NCI-H1694 (cell line): ENCODE measurements at regions not wholly inside any gene's neighbourhood (a gene's known extent, or its start where the extent isn't known, plus 50 kb on each side); places are given as distances from the start of the nearest gene placed in this dataset.

ENCODE experiments used
- DNase-seq: peaks from one replicate; lab custom pipeline; 2025; lab: John Stamatoyannopoulos, UW

DNA sequence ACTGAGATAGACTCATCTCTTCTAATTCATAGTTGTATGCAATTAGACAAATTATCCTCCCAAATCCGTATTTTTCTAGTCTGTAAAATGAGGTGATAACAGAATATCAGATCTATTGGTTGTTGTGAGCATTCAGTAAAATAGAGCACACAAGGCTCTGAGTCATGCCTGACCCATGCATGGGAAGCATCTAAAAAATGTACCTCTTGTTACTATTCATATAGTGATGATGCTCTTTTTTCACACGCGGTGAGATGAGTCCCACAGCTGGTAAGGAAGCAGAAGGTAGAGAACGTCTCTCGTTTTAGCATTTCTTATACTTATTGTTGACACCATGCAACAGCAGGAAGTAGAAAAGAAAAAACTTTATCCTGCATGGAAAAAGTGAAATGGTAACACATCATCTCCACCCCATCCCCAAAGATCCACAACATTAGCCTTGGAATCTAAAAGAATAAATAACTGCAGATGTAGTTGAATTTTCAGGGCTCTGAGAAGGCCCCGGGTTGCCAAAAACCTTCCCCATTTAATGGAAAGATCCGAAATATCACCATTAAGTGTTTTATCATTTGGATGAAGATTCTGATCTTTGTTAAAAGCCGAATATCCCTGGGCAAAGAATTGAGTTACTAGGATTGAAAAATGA lies 215.6 kb downstream of the TMEM114 start:
- no peak for DNase-seq

DNA sequence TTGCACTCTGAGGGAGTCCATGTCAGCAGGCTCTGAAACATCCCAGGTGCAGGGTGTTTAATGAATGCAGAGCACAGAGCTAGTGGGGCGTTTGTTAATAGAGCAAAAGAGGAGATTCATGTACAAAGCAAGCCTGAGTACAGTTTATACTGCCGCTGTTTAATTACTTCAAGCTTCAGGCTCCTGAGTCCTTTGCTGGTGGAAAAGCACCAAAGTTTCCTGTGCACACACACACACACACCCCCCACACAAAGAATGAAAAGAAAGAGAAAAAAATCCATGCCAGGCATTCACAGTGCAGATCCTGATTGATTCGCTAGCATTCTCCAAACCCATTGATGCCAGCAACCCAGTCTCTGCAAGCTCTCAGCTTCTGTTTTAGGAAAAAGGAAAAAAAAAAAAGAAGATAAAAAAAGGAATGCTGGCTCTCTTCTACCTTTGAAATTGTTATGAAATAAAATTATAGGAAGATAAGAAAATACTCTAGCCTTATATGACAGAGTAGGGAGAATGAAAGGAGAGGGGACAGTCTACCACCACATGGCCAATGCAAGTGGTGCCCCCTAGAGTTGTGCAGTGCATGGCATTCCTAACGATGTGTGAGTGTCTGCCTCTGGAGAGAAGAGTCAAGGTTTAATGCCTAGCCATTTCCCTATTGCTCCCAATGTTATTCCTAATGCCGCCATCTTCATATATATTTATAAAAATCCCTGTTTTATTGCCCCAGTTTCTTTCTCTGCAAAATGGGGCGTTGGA lies 216.5 kb downstream of the TMEM114 start:
- DNase-seq, result no peak

DNA sequence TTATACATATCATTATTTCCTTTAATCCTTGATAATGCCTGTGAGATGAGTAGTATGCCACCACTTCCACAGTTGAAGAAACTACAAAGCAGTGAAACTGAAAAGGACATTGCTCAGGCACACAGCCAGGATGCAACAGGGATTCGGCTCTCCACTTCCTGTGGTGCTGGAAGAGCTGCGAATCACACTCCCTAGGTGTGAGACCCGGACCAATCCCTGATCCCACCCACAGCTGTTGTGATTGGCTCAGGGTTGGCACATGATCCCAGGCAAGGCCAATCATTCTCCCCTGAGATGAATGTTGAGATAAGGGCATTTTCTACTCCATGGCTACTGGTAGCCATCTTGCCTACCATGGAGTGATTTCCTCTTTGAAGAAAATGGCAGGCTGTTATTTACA lies 218.2 kb downstream of the TMEM114 start:
- DNase-seq, result no peak

DNA sequence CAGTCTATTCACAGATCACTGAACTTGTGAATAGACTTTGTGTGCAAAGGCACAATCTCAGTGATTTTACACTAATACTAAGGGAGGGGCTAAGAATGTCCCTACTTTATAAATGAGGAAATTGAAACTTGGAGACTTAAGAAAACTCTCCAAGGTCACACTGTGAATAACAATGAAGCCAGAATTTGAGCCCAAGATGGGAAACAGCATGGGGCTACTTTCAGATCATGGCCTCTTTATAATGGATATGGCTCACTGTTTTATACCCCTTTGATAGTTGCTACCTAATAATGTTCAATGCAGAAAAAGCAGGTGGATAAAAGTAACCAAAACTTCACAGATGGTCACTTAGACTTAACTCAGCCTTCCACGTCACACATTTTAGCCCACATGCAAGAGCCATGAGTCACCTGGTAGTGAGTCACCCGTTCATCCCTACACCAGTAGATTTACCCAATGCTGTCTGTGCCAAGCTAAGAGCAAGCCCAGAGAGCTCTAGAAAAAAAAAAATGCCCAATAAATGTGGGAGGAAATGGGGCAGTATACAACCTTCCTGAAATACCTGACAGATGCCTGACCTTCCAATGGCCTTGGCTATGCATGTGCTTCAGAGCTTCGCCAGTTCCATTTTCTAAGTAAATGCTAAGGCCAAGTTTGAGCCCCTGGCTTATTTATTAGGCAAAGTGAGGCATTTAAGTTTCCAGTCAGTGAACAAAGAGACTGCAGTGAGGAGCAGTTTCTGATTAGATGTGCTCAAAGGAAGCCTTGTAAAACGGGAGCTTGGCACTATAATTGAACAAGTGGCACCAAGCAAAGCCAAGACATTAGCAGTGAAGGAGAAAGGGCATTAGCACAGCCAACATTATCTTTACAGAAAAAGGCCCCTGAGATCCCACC lies 219.7 kb downstream of the TMEM114 start:
- no peak for DNase-seq

DNA sequence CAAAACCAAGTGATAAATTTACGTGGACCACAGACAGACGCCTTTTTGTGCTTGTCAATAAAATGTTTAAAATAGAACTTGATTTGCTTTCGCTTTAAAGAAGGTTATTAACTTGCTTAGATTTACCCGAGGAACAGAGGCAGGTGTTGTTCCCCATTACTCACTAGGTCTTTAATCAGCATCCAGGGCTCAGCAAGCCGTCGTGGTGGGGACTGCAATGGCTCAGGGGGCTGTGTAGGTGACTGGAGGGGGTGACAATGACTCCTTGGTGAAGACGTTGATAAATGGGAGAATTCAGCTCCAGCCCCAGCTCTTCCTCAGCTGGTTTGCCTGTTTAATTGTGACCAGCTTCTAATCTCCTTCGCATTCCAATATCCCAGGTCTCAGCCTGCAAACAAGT lies 231.4 kb downstream of the TMEM114 start:
- no peak for DNase-seq

DNA sequence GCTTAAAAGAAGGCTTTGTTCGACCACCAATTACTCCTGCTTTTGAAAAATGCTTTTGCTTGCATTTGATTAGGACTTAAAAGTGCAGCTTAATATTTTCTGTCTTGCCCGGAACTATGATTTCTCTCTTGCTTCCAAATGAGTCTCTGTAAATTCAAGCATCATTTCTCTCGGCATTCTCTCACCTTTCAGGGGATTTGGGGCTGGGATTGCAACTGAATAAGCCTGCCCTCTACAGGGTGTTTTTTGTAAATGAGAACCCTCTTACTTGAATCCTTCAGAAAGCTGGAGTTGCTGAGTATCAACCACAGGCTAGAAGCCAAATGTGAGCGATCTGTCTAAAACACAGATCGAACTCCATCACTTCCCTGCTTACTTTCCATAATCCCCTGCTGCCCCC lies 234.6 kb downstream of the TMEM114 start:
- DNase-seq, result peak; percentile 16

DNA sequence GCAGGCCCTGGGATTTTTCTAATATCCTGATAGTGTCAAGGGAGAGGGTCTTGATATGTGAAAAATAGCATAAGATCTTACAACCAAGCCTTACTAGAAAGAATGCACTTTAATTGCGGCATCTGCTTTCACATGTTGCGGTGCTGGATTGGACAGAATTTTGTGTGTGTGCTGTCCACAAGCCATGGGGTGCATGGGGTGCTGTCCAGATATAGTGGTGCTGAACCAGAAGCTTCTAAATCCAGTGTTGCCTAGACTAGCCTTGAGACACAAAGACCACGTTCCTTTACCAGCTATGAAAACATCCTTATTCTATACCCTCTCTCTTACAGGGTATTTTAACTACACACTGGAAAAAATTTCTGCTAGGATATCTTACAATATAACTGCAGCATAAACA lies 244.0 kb downstream of the TMEM114 start:
- DNase-seq, result no peak

DNA sequence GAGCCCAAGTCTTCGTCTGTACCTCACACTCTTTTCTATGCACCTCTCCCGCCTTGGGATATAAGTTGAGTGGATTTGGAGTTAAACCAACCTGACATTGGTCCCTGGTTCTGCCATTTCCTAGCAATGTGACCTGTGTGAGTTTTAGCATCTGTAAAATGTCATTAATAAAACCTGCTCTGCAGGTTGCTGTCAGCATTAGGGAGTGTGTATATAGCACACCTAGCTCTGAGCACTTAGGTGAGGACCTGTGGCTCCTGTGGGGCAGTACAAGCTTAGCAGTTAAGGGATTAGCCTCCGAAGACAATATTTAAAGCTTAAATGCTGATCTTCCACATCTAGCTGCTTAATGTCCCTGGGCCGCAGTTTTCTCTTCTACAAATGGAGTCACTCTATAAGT lies 248.0 kb downstream of the TMEM114 start:
- DNase-seq, result no peak

DNA sequence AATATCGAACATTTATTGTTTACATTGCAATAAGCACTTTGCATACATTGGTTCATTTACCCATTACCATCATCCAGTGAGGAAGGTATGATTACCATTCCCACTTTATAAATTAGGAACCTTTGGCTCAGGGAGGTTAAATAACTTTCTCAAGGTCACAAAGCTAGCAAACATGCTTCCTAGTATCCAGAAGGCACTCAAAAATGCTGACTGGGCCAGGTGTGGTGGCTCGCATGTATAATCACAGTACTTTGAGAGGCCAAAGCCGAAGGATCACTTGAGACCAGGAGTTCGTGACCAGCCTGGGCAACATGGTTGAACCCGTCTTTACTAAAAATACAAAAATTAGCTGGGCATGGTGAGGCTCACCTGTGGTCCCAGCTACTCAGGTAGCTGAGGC lies 259.6 kb downstream of the TMEM114 start:
- DNase-seq, result no peak

DNA sequence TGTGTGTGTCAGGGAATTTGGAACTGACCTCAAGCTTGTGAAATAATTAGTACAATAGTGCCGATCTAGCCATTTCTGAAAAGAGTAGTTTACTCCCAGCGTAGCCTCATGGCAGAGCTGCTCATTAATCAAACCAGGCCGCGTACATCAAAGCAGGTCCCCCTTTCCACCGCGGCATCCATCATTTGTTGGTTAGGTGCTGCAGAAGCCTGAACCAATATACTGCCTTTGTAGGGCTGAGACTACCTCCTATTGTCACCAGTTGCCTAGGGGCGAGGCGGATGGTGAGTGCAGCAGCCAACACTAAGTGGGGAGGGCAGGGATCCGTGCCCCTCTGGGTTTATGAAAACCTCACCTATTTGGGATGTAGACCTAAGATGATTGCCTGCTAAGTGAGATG lies 264.1 kb downstream of the TMEM114 start:
- no peak for DNase-seq

DNA sequence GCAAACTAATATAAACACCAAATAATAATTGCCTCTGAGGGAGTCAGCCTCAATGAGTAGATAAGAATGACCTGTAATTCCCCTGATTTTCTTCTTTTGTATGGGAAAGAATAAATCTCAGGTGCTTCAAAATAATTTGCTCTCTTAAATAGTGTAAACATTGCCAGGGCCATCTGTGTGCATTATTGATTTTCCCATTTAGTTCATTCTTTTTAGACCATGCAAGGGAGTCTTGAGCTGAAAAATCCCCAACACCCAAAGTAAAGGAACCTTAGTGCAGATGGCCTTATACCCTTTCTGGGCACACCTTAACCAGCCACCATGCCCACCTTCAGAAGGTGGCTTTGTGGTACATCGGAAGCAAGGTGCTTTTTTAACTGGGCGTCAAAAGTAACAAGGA lies 267.2 kb downstream of the TMEM114 start:
- no peak for DNase-seq

DNA sequence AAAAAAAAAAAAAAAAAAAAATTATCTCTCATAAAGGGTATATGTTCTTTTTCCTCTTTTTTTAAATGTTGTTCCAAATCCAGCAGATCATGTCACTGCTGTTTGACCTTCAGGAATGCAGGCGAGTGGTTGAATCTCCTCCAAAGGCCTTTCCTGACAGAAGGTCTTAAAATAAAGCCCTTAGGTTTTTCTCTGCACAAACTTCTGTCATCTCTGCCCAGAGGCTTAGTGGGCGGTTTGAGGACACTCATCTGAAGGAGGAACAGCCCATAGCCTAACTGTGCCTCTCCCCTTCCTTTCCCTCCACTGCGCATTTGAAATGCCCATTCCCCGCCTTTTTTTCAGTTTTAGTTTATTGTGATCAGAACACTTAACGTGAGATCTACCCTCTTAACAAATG lies 270.2 kb downstream of the TMEM114 start:
- DNase-seq, result no peak

DNA sequence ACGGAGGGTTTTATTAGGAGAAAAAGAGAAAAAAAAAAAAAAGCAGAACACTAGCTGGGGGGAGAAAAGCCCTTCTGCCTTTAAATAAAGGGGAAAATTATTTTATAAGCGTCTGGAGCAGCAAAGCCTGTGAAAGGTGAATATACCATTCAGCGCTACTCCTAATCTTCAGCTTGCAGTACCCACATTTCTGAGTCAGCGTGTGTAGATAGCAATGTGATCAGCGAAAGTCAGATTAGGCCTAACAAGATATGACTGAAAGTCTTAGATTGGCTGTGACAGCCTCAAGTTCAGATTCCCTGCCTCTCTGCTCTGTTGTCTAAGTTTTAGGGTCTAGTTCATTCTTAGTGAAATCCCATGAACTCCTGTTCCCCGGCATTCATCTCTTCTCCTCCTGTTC lies 279.5 kb downstream of the TMEM114 start:
- no peak for DNase-seq

DNA sequence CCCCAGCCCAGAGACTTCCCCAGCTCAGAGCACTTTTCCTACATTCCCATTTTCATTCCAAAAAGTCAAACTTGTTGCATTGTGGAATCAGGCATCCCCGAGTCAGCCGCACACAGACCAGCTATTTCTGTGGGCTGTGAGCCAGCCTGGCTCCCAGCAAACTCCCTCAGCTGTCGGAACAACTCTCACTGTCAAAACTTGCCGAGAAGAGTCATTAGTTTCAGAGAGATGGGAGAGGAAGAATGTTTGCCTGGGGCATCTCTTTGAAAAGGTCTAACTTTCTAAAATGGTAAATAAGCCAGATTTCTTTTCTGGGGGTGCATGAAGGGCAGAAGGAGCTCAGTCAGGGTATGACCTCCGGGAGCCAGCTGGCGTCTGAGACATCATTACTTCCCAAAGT lies 280.0 kb downstream of the TMEM114 start:
- no peak for DNase-seq

DNA sequence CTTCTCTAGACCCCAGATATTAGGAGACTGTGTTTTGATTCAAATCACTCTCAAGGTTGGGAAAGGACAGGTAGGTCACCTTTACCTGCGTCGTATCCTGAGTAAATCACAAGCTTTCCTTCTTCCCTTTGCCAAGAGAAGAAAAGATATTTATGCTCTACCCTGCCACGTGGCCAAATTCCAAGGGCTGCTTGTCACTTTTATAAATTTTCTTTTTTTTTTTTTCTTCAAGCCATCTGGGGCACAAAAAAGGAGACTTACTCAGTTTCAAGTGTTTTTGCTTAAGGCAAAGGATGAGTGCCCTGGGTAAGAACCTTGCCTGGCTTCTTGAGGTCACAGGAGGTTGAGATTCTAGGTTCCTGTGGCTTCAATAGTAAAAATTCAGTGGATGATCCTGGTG lies 285.1 kb downstream of the TMEM114 start:
- no peak for DNase-seq

DNA sequence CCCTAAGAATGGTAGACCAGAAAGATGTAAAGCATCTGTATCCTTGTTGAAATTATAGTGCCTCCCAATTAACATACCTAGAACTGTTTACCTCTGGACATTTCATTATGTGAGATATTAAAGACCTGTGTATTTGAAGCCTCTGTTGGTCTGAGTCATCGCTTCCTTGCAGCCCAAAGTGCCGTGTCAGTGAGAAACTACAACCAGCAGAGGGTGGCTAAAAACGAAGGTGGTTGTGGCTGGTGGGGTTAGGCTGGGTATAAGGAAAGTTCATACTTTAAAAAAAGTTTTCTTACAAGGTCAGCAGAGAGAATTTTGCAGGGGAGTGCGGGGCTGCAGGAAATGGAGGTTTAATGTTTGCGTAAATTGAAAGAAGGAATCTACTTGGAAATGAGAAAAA lies 290.7 kb downstream of the TMEM114 start:
- no peak for DNase-seq

DNA sequence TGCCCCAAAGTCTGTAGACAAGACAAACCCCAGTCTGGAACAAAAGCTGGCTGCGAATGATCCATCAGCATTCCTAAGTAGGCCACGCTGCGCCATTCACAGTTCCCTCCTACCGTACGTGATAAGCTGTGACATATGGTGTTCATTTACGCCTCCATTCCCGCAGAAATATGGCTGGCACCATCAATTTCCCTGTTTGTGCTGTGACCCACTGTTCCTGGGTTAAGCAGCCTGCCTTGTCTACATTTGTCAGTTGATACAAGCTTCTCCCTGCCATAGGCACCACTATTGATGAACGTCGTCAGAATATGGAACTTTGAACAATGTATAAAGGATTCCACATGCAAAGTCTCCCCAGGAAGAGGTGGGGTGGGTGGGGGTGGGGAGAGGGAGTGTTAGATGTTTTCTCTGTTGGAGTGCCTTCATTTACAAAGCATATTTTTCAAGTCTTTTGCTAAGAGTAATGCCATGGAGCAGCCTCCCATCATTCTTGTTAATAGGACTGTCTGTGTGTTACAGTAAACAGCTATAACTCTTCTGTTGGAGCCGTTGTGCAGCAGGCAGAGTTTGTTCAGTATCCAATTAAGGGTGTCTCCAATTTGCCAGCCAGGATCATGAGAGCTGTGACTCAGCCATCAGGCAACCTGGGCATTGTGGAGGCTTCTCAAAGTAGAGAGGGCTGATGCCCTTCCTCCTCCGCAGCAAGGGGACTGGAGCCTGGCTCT lies 294.6 kb downstream of the TMEM114 start:
- DNase-seq, result no peak

DNA sequence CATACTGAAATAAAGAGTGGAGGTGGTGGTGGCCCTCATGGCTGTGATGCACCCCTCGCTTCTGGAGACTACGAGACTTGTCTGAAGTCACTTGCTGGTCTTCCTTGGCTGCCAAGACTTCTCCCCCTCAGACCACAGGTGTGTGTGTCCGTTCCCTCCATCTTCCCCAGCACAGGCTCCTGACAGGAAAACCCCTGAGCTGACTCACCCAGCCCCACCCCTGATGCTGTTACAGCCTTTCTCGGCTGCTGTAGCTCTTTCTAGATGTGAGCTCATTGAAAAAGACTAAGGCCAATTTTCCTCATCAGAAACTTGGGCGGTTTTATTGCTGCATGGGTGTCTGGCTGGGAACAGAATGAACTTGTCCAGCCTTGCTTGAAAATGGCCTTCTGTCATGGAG lies 296.9 kb downstream of the TMEM114 start:
- DNase-seq, result no peak

DNA sequence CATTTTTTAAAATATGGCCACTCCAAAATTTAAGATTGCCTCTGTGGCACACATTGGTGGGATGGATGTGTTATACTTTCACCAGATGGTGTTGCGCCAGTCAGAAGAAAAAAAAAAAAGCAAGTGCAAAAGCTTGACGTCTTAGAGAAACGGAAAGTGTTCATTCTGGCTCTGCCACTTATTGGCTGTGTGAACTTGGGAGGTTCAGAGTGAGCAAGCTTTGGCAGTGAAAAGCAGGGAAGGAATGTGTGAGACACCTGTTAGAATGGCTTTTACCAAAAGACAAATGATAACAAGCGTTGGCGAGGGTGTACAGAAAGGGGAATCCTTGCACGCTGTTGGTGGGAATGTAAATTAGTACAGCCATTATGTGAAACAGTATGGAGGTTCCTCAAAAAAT lies 298.0 kb downstream of the TMEM114 start:
- no peak for DNase-seq

DNA sequence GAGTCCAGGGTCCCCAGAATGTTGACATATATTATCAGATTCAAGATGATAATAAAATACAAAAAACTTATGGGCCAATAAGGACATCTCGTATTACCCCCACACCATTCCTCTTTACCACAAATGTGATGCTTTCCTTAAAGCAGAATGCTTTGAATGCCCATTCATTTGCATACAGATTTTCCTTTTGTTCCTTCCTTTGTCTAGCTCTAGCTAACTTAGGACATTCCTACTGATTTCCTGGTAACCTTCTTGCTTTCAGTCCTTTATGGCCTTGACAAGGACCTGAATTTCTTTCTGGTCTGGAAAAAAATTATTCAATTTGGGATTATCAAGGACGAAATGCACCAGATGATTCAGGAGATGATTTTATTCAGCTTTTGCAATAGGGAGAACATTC lies 304.0 kb downstream of the TMEM114 start:
- no peak for DNase-seq

DNA sequence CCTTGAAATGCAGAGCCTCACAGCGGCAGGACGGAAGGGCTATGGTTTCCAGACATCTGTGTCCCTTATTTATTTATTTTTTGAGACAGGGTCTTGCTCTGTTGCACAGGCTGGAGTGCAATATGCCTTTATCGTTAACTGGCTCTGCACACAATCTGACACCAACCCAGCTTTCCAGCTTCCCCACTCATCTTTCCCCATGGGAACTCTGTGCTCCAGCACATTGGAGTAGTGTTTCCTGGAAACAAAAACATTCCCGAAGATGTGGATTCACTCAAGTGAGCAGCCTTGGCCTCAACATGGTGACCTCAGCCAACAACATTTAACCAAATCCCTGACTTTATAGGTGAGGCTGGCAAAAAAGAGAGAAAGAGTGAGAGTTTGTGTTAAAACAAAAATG lies 307.1 kb downstream of the TMEM114 start:
- DNase-seq, result no peak

DNA sequence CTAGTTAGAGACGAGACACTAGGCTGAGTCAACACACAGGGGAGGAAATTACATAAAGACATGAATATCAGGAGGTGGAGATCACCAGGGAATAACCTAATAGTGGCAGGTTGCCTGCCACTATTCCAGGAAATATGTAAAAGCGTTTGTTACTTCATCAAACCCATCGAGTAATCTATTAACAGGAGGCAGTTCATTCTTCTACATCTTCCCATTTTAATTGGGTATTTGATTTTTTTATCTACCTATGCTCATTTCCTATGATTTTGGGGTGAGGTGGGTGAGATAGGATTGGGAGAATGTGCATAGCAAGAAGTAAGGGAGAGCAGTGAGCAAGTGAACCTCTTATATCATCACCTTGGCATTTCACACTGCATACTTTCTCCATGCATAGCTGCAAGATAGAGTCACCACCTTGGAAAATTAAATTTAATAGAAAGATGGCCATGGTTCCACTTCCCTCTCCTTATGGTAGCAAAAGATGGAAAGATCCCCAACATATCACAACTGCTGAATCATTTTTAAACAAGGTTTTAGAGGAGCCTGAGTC lies 312.2 kb downstream of the TMEM114 start:
- DNase-seq, result no peak
